ENCODE measurements at regions not wholly inside any gene's neighbourhood (a gene's known extent, or its start where the extent isn't known, plus 50 kb on each side); places are given as distances from the start of the nearest gene placed in this dataset.

DNA sequence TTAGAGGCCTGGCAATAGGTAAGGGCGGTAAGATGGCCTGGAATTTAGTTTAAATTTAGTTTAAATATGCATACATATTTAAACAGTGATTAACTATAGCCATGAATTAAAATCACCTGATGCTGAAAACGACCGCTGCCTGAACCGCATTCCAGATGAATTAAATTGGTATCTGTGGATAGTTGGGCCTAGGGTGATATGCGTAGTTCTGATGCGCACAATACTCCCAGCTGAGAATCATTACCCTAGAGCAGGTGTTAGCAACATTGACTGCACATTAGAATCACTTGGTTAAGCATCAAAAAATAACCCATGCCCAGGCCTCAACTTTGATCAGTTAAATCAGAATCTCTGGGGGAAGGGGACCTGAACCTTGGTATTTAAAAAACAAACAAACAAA, 432.4 kb downstream of the GBA3 start:
- no peak for TF ChIP-seq POLR2A (conservative IDR thresholded peaks at IDR 0.05)
- TF ChIP-seq, protein P1, sequence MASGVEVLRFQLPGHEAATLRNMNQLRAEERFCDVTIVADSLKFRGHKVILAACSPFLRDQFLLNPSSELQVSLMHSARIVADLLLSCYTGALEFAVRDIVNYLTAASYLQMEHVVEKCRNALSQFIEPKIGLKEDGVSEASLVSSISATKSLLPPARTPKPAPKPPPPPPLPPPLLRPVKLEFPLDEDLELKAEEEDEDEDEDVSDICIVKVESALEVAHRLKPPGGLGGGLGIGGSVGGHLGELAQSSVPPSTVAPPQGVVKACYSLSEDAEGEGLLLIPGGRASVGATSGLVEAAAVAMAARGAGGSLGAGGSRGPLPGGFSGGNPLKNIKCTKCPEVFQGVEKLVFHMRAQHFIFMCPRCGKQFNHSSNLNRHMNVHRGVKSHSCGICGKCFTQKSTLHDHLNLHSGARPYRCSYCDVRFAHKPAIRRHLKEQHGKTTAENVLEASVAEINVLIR (CRISPR knock-in tag; IDR thresholded peaks at IDR 0.05), result no peak

Measured in K562 (cell line).